CD4-positive, alpha-beta T cell treated with Interferon alpha-2 for 1 hour (primary cell): ENCODE measurements at regions not wholly inside any gene's neighbourhood (a gene's known extent, or its start where the extent isn't known, plus 50 kb on each side); places are given as distances from the start of the nearest gene placed in this dataset.

Source experiments
- DNase-seq, 2 donors: peaks; one replicate each; pipeline ENCODE4 v3.0.0-alpha.2; 2020 to 2022

GRCh38 chr2:9774266-9774665 lies 69.0 kb upstream of the TAF1B start:
- DNase-seq, result no peak

- no peak for DNase-seq
Observed at GRCh38 chr2:9775351-9775750, 67.9 kb upstream of the TAF1B start.

GRCh38 chr2:9775999-9776712 lies 67.1 kb upstream of the TAF1B start:
- no peak for DNase-seq

GRCh38 chr2:9777081-9777480 lies 66.2 kb upstream of the TAF1B start:
- no peak for DNase-seq

GRCh38 chr2:9778012-9778411 lies 65.3 kb upstream of the TAF1B start:
- DNase-seq, result peak in 1 of 2 donors; percentile 34

GRCh38 chr2:9778471-9779316 lies 64.6 kb upstream of the TAF1B start:
- DNase-seq, result no peak

- DNase-seq, result peak in 1 of 2 donors; percentile 60
Observed at GRCh38 chr2:9779596-9780264, 63.5 kb upstream of the TAF1B start.

- peak in 1 of 2 donors; percentile 59 for DNase-seq
Observed at GRCh38 chr2:9780368-9781130, 62.7 kb upstream of the TAF1B start.

- no peak for DNase-seq
Observed at GRCh38 chr2:9781252-9781651, 62.0 kb upstream of the TAF1B start.

- peak; percentile 83 to 90 for DNase-seq
Observed at GRCh38 chr2:9782197-9782719, 61.0 kb upstream of the TAF1B start.

- no peak for DNase-seq
Observed at GRCh38 chr2:9789371-9789770, 53.9 kb upstream of the TAF1B start.

GRCh38 chr2:9790702-9791225 lies 52.5 kb upstream of the TAF1B start:
- DNase-seq, result no peak

- DNase-seq, result no peak
Observed at GRCh38 chr2:9791711-9792110, 51.6 kb upstream of the TAF1B start.

- DNase-seq, result no peak
Observed at GRCh38 chr2:9793156-9793917, 49.9 kb upstream of the TAF1B start.
